ENCODE measurements at regions not wholly inside any gene's neighbourhood (a gene's known extent, or its start where the extent isn't known, plus 50 kb on each side); places are given as distances from the start of the nearest gene placed in this dataset.
A peak's percentile ranks its signal among the peaks of the same experiment; 100 is the strongest.

GRCh38 chr18:72194072-72194471, 350.1 kb downstream of the CBLN2 start:
- TF ChIP-seq CTCF (conservative IDR thresholded peaks at IDR 0.05; ENCODE audit: control insufficient read depth, insufficient read depth, low read depth, low read length): no peak
- no peak for DNase-seq (ENCODE audit: low read depth)
- no peak overlapping the region for H3K4me3 ChIP-seq (ENCODE audit: control insufficient read depth, low read depth, low read length)

GRCh38 chr18:72187956-72188355, 356.2 kb downstream of the CBLN2 start:
- no peak overlapping the region for H3K4me3 ChIP-seq (ENCODE audit: control insufficient read depth, low read depth, low read length)
- no peak for TF ChIP-seq CTCF (conservative IDR thresholded peaks at IDR 0.05; ENCODE audit: control insufficient read depth, insufficient read depth, low read depth, low read length)
- no peak for DNase-seq (ENCODE audit: low read depth)

DNA sequence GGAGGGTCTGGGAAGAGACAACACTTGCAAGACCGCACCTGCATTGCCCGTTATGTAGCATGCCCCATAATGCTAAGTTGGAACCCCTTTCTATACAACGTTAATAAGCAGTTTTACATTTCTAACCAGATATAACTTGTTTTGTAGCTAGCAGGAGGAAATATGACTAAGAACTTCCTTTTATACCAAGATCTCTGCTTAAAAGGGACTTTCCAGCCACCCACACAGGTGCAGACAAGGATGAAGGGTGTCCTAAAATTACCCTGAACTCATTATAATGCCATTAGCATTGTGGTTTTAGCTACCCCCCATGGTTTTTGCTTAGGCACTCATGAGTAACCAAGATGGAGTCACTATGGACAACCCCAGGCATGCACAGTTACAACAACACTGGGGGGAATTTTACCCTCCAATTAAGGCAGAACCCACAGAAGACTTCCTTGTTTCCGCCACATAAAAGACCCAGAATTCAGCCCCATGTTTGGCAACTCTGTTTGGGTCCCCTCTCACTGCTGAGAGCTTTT, 362.8 kb downstream of the CBLN2 start:
- TF ChIP-seq CTCF (conservative IDR thresholded peaks at IDR 0.05; ENCODE audit: control insufficient read depth, insufficient read depth, low read depth, low read length): no peak

DNA sequence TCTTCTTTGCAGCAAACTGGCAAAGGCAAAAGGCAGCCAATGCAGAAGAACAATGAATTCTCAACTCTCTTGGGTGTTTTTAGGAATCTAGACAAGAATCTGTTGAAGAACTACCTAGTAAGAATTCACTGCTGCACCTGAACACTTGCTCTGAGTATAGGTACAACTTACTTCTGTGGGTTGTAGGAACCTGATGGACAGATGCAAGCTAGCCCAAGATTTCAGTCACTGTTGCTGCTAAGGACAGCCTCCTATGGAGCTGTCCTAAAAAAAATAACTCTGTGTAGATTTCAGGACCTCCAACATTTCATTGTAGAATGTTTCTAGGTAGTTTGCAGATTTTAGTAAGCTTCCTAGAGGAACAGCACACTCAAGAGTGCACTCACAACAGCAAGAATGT, 363.5 kb downstream of the CBLN2 start:
- H3K4me3 ChIP-seq (ENCODE audit: control insufficient read depth, low read depth, low read length): no peak overlapping the region
- TF ChIP-seq CTCF (conservative IDR thresholded peaks at IDR 0.05; ENCODE audit: control insufficient read depth, insufficient read depth, low read depth, low read length): no peak
- no peak for DNase-seq (ENCODE audit: low read depth)

More for the DNA sequence above, 362.8 kb downstream of the CBLN2 start:
- no peak overlapping the region for H3K4me3 ChIP-seq (ENCODE audit: control insufficient read depth, low read depth, low read length)
- no peak for DNase-seq (ENCODE audit: low read depth)

GRCh38 chr18:72174972-72175649, 369.0 kb downstream of the CBLN2 start:
- DNase-seq (ENCODE audit: low read depth): peak; percentile 82
- H3K4me3 ChIP-seq (ENCODE audit: control insufficient read depth, low read depth, low read length): no peak overlapping the region
- TF ChIP-seq CTCF (conservative IDR thresholded peaks at IDR 0.05; ENCODE audit: control insufficient read depth, insufficient read depth, low read depth, low read length): no peak

GRCh38 chr18:72171596-72171995, 372.5 kb downstream of the CBLN2 start:
- no peak overlapping the region for H3K4me3 ChIP-seq (ENCODE audit: control insufficient read depth, low read depth, low read length)
- DNase-seq (ENCODE audit: low read depth): no peak
- TF ChIP-seq CTCF (conservative IDR thresholded peaks at IDR 0.05; ENCODE audit: control insufficient read depth, insufficient read depth, low read depth, low read length): no peak
